Subcutaneous abdominal adipose tissue (tissue), 5 donors: ENCODE measurements at regions not wholly inside any gene's neighbourhood (a gene's known extent, or its start where the extent isn't known, plus 50 kb on each side); places are given as distances from the start of the nearest gene placed in this dataset.
"Not testable (repeated sequence)": the region's sequence is repeated elsewhere in the genome, so short reads cannot be mapped to it uniquely, and the experiment has no call there.

Experiments
- H3K27ac ChIP-seq: one replicate; pipeline ENCODE4 v1.7.0; 2013; ENCODE audit warnings: low read depth, mild to moderate bottlenecking, inconsistent platforms, low read length, moderate library complexity
- H3K27me3 ChIP-seq, 5 donors: one replicate each; pipeline ENCODE4 v1.7.0; 2013; ENCODE audit warnings: low read length in 5 of 5, inconsistent platforms in 1 of 5; ENCODE audit not compliant: control insufficient read depth in 5 of 5, insufficient read depth in 4 of 5
- H3K36me3 ChIP-seq, 5 donors: one replicate each; pipeline ENCODE4 v1.7.0; 2013; ENCODE audit warnings: low read length in 5 of 5; ENCODE audit not compliant: control insufficient read depth in 5 of 5, insufficient read depth in 5 of 5
- H3K4me1 ChIP-seq, 5 donors: one replicate each; pipeline ENCODE4 v1.7.0; 2013; ENCODE audit warnings: low read length in 5 of 5, mild to moderate bottlenecking in 3 of 5, moderate library complexity in 1 of 5; ENCODE audit not compliant: control insufficient read depth in 5 of 5, insufficient read depth in 5 of 5
- H3K4me3 ChIP-seq, 5 donors: one replicate each; pipeline ENCODE4 v1.7.0; 2013; ENCODE audit warnings: low read length in 5 of 5, low read depth in 1 of 5
- H3K9ac ChIP-seq, 5 donors: one replicate each; pipeline ENCODE4 v1.7.0; 2013; ENCODE audit warnings: low read length in 5 of 5, mild to moderate bottlenecking in 4 of 5, moderate library complexity in 3 of 5
- H3K9me3 ChIP-seq, 5 donors: one replicate each; pipeline ENCODE4 v1.7.0; 2013; ENCODE audit warnings: low read length in 5 of 5; ENCODE audit not compliant: control insufficient read depth in 5 of 5
- donor health status: healthy.
- donor health status: healthy.
- donor health status: healthy.
- donor health status: healthy.
- donor health status: healthy.

DNA sequence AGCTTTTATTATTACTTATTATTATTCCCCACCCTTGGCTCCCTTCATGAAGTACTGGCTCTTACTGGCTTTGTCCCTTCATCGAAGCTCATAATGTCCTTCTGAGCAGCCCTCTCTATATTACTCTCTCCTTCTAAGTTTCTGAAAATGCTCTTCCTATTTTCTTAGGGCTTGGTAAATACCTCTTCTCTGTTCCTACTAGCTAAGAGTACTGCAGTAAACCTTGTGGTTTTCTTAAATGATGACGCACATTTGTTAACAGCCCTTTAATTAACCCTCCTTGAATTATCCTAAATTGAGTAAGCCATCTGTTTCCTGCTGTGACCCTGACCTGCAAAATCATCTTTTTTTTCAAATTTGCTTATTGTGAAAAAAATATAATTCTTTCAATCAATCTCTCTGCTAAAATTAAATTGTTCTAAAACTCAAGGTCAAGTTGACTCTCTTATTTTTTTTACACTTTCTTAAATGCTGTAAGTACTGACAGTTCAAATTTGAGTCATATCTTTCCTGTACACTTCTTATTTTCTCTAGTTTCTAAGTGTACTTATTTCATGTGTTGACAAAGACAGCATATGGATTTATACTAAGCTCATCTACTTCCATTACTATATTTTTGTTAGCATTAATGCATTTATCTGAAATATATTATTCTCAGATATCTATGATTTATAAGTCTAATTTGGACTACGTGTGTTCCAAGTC lies 148.9 kb downstream of the ADAM29 start:
- Histone ChIP-seq H3K4me3 (no peak overlapping the region), H3K9ac (no peak overlapping the region), H3K9me3 (no peaks in the 10 kb centered on the region), H3K4me1 (no peaks in the 10 kb centered on the region), H3K27me3 (no peaks in the 10 kb centered on the region), H3K27ac (no peak overlapping the region), H3K36me3 (no peaks in the 10 kb centered on the region)

DNA sequence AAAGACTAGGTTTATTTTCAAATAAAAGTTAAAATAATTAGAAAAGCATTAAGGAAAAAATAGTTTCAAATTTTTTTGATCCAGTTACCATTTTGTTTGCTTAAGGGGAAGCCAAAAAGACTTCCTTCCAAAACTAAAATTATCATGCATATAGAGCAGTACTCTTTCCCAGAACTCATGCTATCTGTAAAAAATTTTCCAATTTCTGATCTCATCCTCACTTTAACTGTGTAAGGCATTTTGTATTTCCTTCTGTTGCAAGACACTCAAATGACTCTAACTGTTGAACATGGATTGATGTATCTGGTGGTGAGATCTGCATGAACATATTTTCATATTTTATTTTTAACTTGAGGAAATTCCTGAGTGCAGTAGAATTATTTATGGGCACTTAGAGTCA lies 150.1 kb downstream of the ADAM29 start:
- H3K27me3 ChIP-seq, result no peaks in the 10 kb centered on the region
- no peak overlapping the region for H3K9ac ChIP-seq
- no peaks in the 10 kb centered on the region for H3K4me1 ChIP-seq
- H3K36me3 ChIP-seq, result no peaks in the 10 kb centered on the region
- no peaks in the 10 kb centered on the region for H3K9me3 ChIP-seq
- H3K27ac ChIP-seq, result no peak overlapping the region
- H3K4me3 ChIP-seq, result no peak overlapping the region

DNA sequence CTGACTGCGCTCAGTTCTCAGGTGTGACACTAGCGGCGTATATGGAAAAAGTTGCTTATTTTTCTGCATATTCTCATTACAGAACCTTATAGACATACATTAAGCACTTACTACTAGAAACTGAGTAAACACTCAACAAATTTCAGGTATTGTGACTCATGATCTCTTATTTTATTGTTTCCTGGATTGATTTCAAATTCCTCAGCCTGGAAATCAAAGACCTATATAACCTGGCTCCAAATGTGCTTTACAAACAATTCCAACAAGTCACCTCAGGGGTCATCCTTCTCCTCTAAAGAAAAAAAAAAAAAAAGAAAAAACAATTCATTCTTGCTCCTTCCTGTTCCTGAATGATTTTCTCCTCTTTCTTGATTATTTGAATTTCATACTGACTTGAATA lies 152.3 kb downstream of the ADAM29 start:
- Histone ChIP-seq H3K27me3 (no peaks in the 10 kb centered on the region), H3K9ac (no peak overlapping the region), H3K4me3 (no peak overlapping the region), H3K9me3 (no peaks in the 10 kb centered on the region), H3K36me3 (no peaks in the 10 kb centered on the region), H3K27ac (no peak overlapping the region), H3K4me1 (no peaks in the 10 kb centered on the region)

GRCh38 chr4:175071123-175071522 lies 153.0 kb downstream of the ADAM29 start:
- no peaks in the 10 kb centered on the region for H3K9me3 ChIP-seq
- H3K27me3 ChIP-seq, result no peaks in the 10 kb centered on the region
- H3K4me1 ChIP-seq, result no peaks in the 10 kb centered on the region
- H3K27ac ChIP-seq, result no peak overlapping the region
- H3K36me3 ChIP-seq, result no peaks in the 10 kb centered on the region
- no peak overlapping the region for H3K4me3 ChIP-seq
- no peak overlapping the region for H3K9ac ChIP-seq

- no peaks in the 10 kb centered on the region for H3K4me1 ChIP-seq
- no peaks in the 10 kb centered on the region for H3K27me3 ChIP-seq
- no peak overlapping the region for H3K9ac ChIP-seq
- H3K9me3 ChIP-seq, result peaks cover 0 to 12% (median 3%) of the 10 kb centered on the region in 5 donors
- no peak overlapping the region for H3K4me3 ChIP-seq
- H3K27ac ChIP-seq, result no peak overlapping the region
- no peaks in the 10 kb centered on the region for H3K36me3 ChIP-seq
Measured at GRCh38 chr4:175087145-175087544, 169.0 kb downstream of the ADAM29 start.

DNA sequence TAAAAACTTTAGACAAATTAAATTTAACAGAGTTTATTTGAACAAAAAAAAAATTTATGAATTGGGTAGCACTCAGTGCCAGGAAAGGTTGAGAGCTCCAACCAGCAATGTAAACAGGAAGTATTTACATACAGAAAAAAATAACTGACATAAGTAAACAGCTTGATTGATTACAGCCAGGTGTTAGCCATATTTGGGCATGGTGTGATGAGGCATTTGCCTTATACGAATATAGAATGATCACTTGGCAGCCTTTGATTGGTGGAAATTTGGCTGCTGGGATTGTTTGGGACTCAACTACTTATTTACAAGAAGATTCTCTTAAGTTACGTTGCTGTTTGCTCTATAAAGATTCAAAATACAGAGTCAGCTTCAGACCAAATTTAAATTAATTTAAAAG lies 172.0 kb downstream of the ADAM29 start:
- H3K36me3 ChIP-seq, result no peaks in the 10 kb centered on the region
- no peak overlapping the region for H3K4me3 ChIP-seq
- H3K9ac ChIP-seq, result no peak overlapping the region
- H3K9me3 ChIP-seq, result peaks cover 0 to 20% (median 14%) of the 10 kb centered on the region in 5 donors
- no peaks in the 10 kb centered on the region for H3K4me1 ChIP-seq
- no peaks in the 10 kb centered on the region for H3K27me3 ChIP-seq
- no peak overlapping the region for H3K27ac ChIP-seq

DNA sequence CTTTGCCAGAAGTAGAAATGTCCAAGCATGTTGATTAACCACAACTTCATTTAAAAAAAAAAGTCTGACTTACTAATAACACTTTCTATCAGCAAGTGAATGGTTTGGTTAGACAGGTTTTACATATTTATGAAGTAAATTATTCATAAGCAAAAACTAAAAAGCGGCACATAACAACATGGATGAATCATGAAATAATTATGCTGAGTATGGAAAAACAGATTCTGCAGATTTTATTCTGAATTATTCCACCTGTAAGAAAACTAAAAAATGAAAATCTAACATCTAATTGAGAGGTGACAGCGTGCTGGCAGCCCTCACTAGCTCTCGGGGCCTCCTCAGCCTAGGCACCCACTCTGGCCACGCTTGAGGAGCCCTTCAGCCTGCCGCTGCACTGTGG lies 173.5 kb downstream of the ADAM29 start:
- no peak overlapping the region for H3K27ac ChIP-seq
- no peaks in the 10 kb centered on the region for H3K4me1 ChIP-seq
- no peaks in the 10 kb centered on the region for H3K36me3 ChIP-seq
- H3K27me3 ChIP-seq, result no peaks in the 10 kb centered on the region
- H3K9me3 ChIP-seq, result peaks cover 0 to 26% (median 20%) of the 10 kb centered on the region in 5 donors
- H3K9ac ChIP-seq, result no peak overlapping the region
- no peak overlapping the region for H3K4me3 ChIP-seq

DNA sequence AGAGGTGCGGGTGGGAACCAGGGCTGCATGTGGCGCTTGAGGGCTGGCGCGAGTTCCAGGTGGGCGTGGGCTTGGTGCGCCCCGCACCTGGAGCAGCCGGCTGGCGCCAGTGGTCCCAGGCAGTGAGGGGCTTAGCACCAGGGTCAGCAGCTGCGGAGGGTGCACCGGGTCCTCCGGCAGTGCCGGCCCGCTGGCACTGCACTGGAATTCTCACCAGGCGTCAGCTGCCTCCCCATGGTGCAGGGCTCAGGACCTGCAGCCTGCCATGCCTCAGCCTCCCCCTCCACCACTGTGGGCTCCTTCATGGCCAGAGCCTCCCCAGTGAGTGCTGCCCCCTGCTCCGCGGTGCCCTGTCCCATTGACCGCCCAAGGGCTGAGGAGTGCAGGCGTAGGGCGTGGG lies 174.0 kb downstream of the ADAM29 start:
- no peaks in the 10 kb centered on the region for H3K36me3 ChIP-seq

GRCh38 chr4:175093055-175093454 lies 174.9 kb downstream of the ADAM29 start:
- H3K4me1 ChIP-seq, H3K27ac ChIP-seq, H3K4me3 ChIP-seq, H3K36me3 ChIP-seq, H3K9ac ChIP-seq, H3K27me3 ChIP-seq: not testable (repeated sequence)
- H3K9me3 ChIP-seq, result peaks cover 0 to 23% (median 14%) of the 10 kb centered on the region in 5 donors

More for the DNA sequence above, 174.0 kb downstream of the ADAM29 start:
- Histone ChIP-seq H3K4me1 (no peaks in the 10 kb centered on the region), H3K9ac (no peak overlapping the region), H3K27ac (no peak overlapping the region), H3K4me3 (no peak overlapping the region), H3K27me3 (no peaks in the 10 kb centered on the region), H3K9me3 (peaks cover 0 to 26% (median 19%) of the 10 kb centered on the region in 5 donors)

DNA sequence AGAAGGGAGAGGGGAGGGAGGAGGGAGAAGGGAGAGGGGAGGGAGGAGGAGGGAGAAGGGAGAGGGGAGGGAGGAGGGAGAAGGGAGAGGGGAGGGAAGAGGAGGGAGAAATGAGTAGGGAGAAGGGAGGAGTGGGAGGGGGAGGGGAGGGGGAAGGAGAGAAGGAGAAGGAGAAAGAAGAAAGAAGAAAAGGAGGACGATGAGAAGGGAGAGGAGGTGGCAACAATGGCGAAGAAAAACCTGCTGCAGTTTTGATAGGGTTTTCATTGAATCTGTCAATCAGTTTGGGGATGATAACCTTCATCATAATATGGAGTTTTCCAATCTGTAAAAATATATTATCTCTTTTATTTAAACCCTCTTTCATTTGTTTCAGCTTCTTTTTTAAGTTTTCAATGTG lies 185.2 kb downstream of the ADAM29 start:
- Histone ChIP-seq H3K36me3 (no peaks in the 10 kb centered on the region), H3K4me1 (no peaks in the 10 kb centered on the region), H3K9ac (no peak overlapping the region), H3K27me3 (no peaks in the 10 kb centered on the region), H3K27ac (no peak overlapping the region), H3K9me3 (no peaks in the 10 kb centered on the region), H3K4me3 (no peak overlapping the region)
